B cell (primary cell): ENCODE measurements at regions not wholly inside any gene's neighbourhood (a gene's known extent, or its start where the extent isn't known, plus 50 kb on each side); places are given as distances from the start of the nearest gene placed in this dataset.
"Not testable (repeated sequence)": the region's sequence is repeated elsewhere in the genome, so short reads cannot be mapped to it uniquely, and the experiment has no call there.

Source experiments
- EZH2 ChIP-seq: IDR thresholded peaks from 2 replicates; pipeline ENCODE4 v1.6.1; 2012; ENCODE audit warnings: borderline replicate concordance, low read depth, mild to moderate bottlenecking, moderate library complexity, low read length; ENCODE audit not compliant: insufficient read depth, poor library complexity, severe bottlenecking
- TF ChIP-seq, protein P1 (sequence below): fragments of 200-600 bp; IDR thresholded peaks from one replicate; pipeline ENCODE4 v1.8.0; 2022; ENCODE audit warnings: antibody characterized with exemption, mild to moderate bottlenecking

DNA sequence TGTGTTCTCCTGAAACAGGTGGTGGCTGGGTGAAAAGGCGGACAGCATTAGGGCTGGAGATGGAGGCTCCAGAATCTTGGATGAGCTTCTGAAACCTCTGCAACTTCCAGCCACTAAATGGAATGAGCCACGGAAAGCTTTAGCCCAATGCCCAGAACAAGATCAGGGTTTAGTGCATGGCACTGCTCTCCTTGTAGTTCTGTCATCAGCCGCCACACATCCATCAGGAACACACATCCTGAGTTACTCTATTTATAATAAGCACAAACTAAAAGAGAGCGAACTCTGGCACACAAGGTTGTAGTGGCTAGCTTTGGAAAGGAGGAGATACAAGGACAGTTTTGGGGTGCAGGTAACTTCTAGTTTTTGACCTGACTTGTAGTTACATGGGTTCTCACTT, 93.0 kb downstream of the NAPG start:
- not testable (repeated sequence) for TF ChIP-seq EZH2
- TF ChIP-seq, protein P1, sequence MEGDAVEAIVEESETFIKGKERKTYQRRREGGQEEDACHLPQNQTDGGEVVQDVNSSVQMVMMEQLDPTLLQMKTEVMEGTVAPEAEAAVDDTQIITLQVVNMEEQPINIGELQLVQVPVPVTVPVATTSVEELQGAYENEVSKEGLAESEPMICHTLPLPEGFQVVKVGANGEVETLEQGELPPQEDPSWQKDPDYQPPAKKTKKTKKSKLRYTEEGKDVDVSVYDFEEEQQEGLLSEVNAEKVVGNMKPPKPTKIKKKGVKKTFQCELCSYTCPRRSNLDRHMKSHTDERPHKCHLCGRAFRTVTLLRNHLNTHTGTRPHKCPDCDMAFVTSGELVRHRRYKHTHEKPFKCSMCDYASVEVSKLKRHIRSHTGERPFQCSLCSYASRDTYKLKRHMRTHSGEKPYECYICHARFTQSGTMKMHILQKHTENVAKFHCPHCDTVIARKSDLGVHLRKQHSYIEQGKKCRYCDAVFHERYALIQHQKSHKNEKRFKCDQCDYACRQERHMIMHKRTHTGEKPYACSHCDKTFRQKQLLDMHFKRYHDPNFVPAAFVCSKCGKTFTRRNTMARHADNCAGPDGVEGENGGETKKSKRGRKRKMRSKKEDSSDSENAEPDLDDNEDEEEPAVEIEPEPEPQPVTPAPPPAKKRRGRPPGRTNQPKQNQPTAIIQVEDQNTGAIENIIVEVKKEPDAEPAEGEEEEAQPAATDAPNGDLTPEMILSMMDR: not testable (repeated sequence)
